ENCODE measurements at regions not wholly inside any gene's neighbourhood (a gene's known extent, or its start where the extent isn't known, plus 50 kb on each side); places are given as distances from the start of the nearest gene placed in this dataset.

GRCh38 chr13:106967391-106967790, 399.5 kb upstream of the ARGLU1 start (continued):
- TF ChIP-seq NFIC (IDR thresholded peaks at IDR 0.05) (no peak), MTA1 (IDR thresholded peaks at IDR 0.05; ENCODE audit: borderline replicate concordance) (no peak), ZNF165 (CRISPR knock-in tag; IDR thresholded peaks at IDR 0.05; ENCODE audit: borderline replicate concordance) (no peak), CUX1 (CRISPR knock-in tag; IDR thresholded peaks at IDR 0.05) (no peak), RNF219 (CRISPR knock-in tag; IDR thresholded peaks at IDR 0.05) (no peak), CBFA2T3 (IDR thresholded peaks at IDR 0.05) (no peak), LARP7 (IDR thresholded peaks at IDR 0.05) (no peak)

All from K562 (cell line).